IPS DF 6.9 (cell line): ENCODE measurements at regions not wholly inside any gene's neighbourhood (a gene's known extent, or its start where the extent isn't known, plus 50 kb on each side); places are given as distances from the start of the nearest gene placed in this dataset.

Experiments
- DNase-seq: peaks from one replicate; pipeline ENCODE4 v3.0.0-alpha.2; 2013; ENCODE audit warnings: low read depth, low spot score
- H3K27ac ChIP-seq: one replicate; pipeline ENCODE4 v1.5.1; 2013; ENCODE audit warnings: low read length, control low read depth
- H3K27me3 ChIP-seq: 2 replicates; pipeline ENCODE4 v1.6.1; 2013; ENCODE audit warnings: mild to moderate bottlenecking, low read length; ENCODE audit not compliant: control insufficient read depth, insufficient read depth
- H3K36me3 ChIP-seq: 2 replicates; pipeline ENCODE4 v1.6.1; 2013; ENCODE audit warnings: low read length; ENCODE audit not compliant: control insufficient read depth, insufficient read depth
- H3K4me1 ChIP-seq: 2 replicates; pipeline ENCODE4 v1.6.1; 2013; ENCODE audit warnings: low read length; ENCODE audit not compliant: control insufficient read depth, insufficient read depth
- H3K4me3 ChIP-seq: 2 replicates; pipeline ENCODE4 v1.5.1; 2013; ENCODE audit warnings: mild to moderate bottlenecking, low read length
- H3K9me3 ChIP-seq: 2 replicates; pipeline ENCODE4 v1.6.1; 2013; ENCODE audit warnings: low read length, inconsistent platforms; ENCODE audit not compliant: control insufficient read depth, insufficient read depth
- WGBS: extraction: QIAGEN DNeasy Blood & Tissue Kit; methylation state at CpG from one replicate; pipeline ENCODE4 v1.1.7; 2013; ENCODE audit warnings: mixed read lengths, missing lambda C conversion rate; ENCODE audit not compliant: insufficient read length, insufficient coverage; 5-methylcytosine and 5-hydroxymethylcytosine counted together

DNA sequence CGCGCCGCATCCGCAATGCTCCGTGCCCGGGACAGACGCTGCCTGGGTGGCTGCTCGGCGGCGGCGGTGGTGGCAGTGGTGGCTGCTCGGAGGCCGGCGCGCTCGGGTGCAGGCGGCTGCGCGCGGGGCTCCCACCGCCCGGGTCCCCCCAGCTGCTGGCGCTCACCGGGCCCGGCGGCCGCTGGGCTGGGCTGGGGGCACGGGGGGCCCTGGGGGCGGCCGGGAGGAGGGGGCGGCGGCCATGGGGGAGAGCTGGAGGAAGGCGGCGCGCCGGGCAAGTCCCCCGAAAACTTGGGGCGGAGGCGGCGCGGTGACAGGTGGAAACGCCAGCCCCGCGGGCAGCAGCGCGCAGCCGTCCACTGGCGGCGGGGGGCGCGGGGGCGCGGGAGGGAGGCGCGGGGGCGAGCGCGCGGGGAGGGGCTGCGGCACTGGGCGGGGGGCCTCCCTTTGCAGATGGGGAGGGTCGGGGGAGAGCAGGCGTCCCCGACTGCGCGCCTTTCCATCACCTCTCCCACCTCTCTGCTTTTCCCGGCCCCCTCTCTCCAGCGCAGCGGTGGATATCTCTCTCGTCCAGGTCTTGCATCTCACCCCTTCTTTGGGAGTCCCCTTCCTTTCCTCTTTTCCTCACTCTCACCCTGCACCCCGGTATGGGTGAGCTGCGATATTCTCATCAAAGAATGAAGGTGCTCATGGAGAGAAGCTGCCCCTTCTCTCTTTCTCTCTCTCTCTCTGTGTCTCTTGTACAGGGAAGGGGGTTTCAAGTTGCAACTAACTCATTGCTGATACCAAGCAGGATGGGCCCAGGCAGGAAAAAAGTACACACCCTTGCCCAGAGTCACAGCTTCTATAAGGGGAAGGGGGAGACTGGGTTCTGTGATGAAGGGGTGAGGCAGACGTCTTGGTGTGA, 83.7 kb upstream of the DHRSX start:
- Histone ChIP-seq H3K4me3 (peak overlapping the region; percentile 47; the same call in 1 of the 2 replicates), H3K9me3 (no peaks in the 10 kb centered on the region), H3K4me1 (peaks cover 3% of the 10 kb centered on the region), H3K27me3 (peaks cover 21% of the 10 kb centered on the region), H3K27ac (no peak overlapping the region), H3K36me3 (no peaks in the 10 kb centered on the region)
- no peak for DNase-seq
- WGBS, result no CpG with 5 or more reads among the region's 73 CpGs

DNA sequence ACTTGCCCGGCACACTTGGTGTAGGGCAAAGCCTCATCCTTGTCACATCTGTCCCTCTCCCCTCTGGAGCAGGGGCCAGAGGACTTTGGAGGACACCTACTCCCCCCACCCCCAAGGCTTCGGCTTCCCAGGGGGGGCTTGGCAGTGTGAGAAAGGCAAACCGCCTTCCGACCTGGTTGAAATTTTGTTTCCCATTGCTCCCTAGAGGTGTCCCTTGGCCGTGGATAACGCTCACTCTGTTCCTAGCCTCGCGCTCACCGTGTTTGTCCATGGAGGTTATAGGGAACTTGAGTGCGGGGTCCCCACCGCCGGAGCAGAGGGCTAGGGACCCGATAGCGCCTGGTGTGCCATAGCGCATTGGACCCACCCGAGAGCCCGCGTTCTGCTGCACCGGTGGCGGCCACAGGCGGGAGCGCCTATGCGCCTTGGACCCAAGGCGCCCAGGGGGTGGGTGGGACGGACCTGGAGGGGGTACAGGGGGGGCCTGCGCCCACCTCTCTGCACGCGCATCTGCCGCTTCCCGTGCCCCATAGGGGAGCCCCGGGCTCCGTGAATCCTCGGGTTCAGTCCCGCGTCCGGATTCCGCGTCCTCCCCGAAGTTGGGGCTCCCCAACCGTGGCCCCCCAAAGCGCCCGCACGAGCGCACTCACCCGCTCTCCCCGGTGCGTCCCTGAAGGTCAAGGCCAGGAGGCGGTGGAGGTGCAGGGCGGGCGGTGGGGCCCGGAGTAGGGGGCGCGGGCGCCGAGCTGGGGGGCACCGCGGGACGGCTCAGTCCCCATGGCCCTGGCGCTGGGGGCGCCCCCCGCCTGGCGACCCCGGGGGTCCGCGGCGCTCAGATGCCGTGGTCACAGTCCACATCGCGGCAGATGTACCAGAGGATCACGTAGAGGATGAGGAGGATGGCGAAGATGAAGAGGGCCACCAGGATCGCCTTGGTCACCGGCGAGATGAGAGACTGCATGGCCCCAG, 82.7 kb upstream of the DHRSX start:
- Histone ChIP-seq H3K4me1 (peaks cover 3% of the 10 kb centered on the region), H3K27ac (no peak overlapping the region), H3K4me3 (peak overlapping the region; percentile 47; the same call in 1 of the 2 replicates), H3K27me3 (peaks cover 21% of the 10 kb centered on the region), H3K36me3 (no peaks in the 10 kb centered on the region), H3K9me3 (no peaks in the 10 kb centered on the region)
- no peak for DNase-seq
- no CpG with 5 or more reads among the region's 74 CpGs for WGBS

DNA sequence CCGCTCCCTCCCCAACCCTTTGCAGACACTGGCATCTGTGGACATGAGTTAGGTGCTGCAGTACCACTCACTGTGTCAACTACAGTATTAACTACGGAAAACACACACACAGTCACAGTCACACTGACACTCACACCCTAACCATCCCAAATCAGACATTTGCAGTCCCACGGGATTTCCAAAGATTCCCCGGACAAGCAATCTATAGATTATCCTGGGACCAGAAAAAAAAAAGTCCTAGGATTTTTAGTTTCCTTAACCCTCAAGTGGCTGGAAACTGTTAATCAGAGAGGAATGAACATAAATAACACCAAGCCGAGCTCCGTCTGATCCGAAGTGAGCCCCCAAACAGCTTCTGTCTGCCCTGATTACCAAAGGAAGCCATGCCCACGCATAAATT, 81.9 kb upstream of the DHRSX start:
- H3K27me3 ChIP-seq, result peaks cover 21% of the 10 kb centered on the region
- no peak overlapping the region for H3K4me3 ChIP-seq
- no CpG with 5 or more reads among the region's 8 CpGs for WGBS
- peaks cover 5% of the 10 kb centered on the region for H3K4me1 ChIP-seq
- H3K9me3 ChIP-seq, result no peaks in the 10 kb centered on the region
- H3K27ac ChIP-seq, result no peak overlapping the region
- no peak for DNase-seq
- no peaks in the 10 kb centered on the region for H3K36me3 ChIP-seq

DNA sequence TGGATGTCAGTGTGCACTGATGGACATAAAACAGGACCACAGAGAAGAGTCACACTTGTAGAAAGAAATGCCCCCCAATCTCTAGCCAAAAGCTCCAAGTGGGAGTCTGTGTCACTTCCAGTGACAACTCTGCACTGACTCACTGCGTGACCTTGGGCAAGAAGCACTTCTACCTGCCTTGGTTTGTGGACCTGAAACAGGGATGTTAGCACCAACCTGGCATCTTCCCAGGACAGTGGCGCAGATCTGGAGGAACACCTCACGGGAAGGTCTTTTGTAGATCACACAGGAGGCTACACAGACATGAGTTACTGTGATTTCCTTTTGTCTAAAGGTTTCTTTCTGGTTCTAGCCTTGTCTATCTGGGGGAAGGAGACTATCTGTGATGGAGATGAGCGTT, 80.5 kb upstream of the DHRSX start:
- H3K4me3 ChIP-seq, result no peak overlapping the region
- no peak for DNase-seq
- peaks cover 21% of the 10 kb centered on the region for H3K27me3 ChIP-seq
- peaks cover 5% of the 10 kb centered on the region for H3K4me1 ChIP-seq
- H3K36me3 ChIP-seq, result no peaks in the 10 kb centered on the region
- no peaks in the 10 kb centered on the region for H3K9me3 ChIP-seq
- no peak overlapping the region for H3K27ac ChIP-seq
- WGBS, result no CpG with 5 or more reads among the region's 4 CpGs

DNA sequence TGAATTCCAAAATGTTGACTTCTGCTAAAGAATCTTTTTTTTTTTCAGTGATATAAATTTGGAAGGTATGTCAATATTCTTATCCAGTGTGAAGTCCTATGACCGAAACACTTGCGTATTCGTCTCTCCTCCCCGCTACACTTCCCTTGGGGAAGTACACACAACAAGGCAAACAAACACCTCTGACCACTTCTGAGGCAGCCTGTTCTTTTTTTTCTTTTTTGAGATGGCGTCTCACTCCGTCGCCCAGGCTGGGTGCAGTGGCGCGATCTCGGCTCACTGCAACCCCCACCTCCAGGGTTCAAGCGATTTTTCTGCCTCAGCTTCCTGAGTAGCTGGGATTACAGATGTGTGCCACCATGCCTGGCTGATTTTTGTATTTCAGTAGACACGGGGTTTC, 78.1 kb upstream of the DHRSX start:
- Histone ChIP-seq H3K4me3 (no peak overlapping the region), H3K27me3 (peaks cover 15% of the 10 kb centered on the region), H3K36me3 (no peaks in the 10 kb centered on the region), H3K9me3 (no peaks in the 10 kb centered on the region), H3K27ac (no peak overlapping the region), H3K4me1 (0 out of 2 replicates have a peak, but pooled peaks cover 3% of the 10 kb centered on the region)
- WGBS, result no CpG with 5 or more reads among the region's 12 CpGs
- no peak for DNase-seq

DNA sequence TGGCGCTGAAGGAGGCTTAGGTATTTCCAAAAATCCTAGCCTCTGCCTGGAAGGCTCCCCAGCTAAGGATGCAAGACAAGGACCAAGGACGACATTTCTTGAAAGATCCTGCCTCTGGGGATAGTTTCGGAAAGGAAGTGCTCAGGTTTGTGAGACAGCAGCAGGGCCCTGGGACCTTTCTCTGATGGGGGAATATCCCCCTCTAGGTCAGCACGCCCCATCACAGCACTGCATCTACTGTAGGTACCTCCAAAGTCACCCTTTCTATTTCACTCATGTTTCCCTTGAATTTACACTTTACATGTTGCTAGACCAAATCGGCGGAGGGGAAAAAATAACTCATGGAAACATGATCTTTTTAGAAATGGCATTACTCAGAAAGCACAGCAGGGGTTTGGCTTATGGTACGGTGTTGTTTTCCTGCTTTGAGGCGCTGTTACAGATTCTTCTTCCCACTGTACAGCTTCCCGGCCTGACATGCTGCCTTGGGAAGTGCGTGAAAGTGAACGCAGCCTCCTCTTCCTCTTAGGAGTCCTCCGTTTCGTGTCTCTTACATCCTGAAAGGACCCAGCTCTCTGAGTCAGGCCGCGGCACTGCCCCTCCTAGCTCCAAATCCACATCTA, 77.2 kb upstream of the DHRSX start:
- no CpG with 5 or more reads among the region's 15 CpGs for WGBS
- Histone ChIP-seq H3K4me1 (0 out of 2 replicates have a peak, but pooled peaks cover 3% of the 10 kb centered on the region), H3K27ac (no peak overlapping the region), H3K9me3 (no peaks in the 10 kb centered on the region), H3K27me3 (peaks cover 8% of the 10 kb centered on the region; the same call in 1 of the 2 replicates), H3K36me3 (no peaks in the 10 kb centered on the region), H3K4me3 (no peak overlapping the region)
- no peak for DNase-seq

DNA sequence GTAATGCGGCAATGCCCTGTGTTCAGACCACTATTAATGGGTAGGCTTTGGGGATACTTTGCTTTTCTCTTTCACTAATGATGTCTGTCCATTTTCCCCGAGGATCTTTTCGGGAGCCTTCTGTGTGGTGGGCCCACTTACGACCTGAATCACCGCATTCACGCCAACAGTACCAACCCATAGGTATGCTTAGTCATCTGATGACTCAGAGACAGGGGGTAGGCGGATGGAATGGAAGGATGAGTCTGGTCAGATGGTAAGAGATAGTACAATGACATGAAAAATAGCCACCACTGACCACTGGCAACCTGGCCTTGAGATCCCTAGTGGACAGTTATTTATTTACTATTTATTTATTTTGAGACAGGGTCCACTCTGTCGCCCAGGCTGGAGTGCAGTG, 76.0 kb upstream of the DHRSX start:
- no peaks in the 10 kb centered on the region; the same call in 1 of the 2 replicates for H3K27me3 ChIP-seq
- H3K4me1 ChIP-seq, result 0 out of 2 replicates have a peak, but pooled peaks cover 3% of the 10 kb centered on the region
- no peak overlapping the region for H3K27ac ChIP-seq
- no CpG with 5 or more reads among the region's 8 CpGs for WGBS
- DNase-seq, result no peak
- H3K4me3 ChIP-seq, result no peak overlapping the region
- H3K36me3 ChIP-seq, result no peaks in the 10 kb centered on the region
- no peaks in the 10 kb centered on the region for H3K9me3 ChIP-seq

DNA sequence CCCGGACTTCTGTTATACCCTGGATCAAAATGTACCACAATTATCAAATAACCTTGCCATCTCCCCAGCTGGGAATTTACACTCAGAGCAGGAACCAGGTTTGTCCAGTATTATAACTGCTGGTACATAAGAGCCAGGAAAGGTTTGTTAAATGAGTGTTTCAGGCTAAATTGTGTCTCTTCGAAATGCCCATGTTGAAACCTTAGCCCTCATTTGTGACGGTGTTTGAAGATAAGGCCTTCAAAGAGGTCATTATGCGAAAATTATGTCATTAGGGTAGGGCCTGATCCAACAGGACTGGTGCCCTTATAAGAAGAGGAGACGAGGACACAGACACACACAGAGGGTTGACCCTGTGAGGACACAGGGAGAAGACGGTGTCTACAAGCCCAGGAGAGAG, 73.5 kb upstream of the DHRSX start:
- Histone ChIP-seq H3K27me3 (no peaks in the 10 kb centered on the region; the same call in 1 of the 2 replicates), H3K27ac (no peak overlapping the region), H3K4me3 (no peak overlapping the region), H3K36me3 (no peaks in the 10 kb centered on the region), H3K9me3 (no peaks in the 10 kb centered on the region), H3K4me1 (0 out of 2 replicates have a peak, but pooled peaks cover 2% of the 10 kb centered on the region)
- DNase-seq, result no peak
- no CpG with 5 or more reads among the region's 6 CpGs for WGBS

DNA sequence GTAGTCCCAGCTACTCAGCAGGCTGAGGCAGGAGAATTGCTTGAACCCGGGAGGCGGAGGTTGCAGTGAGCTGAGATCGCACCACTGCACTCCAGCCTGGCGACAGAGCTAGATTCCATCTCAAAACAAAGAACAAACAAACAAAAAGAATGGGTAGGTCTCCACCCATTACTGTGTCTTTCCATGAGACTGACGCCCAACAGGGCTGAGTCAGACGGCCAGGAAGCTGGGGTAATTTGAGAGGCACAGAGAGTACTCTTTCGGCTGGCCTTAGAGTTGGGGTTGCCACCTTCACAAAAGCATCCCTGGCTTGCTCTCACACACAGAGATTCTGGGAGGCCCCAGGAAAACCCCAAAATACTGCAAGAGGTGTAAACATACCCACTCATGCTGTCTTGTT, 72.0 kb upstream of the DHRSX start:
- Histone ChIP-seq H3K4me1 (no peaks in the 10 kb centered on the region), H3K27me3 (no peaks in the 10 kb centered on the region; the same call in 1 of the 2 replicates), H3K9me3 (no peaks in the 10 kb centered on the region), H3K4me3 (no peak overlapping the region), H3K36me3 (no peaks in the 10 kb centered on the region), H3K27ac (no peak overlapping the region)
- DNase-seq, result no peak
- no CpG with 5 or more reads among the region's 7 CpGs for WGBS

DNA sequence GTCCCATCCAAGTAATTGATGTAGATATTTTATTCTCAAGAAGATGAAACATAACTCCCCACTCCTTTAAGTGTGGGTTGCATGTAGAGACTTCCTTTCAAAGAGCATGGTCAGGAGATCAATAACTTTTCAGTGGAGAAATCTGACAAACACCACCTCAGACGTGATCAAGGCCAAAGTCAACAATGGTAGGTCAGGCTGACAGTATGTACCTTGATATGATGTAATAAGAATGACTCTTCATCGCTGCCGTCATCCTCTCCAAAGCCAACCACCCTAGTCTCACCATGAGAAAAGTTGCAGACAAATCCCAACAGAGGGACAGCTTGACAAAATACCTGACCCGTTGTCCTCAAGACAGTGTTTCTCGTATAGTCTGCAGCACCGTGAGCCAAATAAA, 67.3 kb upstream of the DHRSX start:
- Histone ChIP-seq H3K4me3 (no peak overlapping the region), H3K27me3 (no peaks in the 10 kb centered on the region; the same call in 1 of the 2 replicates), H3K9me3 (no peaks in the 10 kb centered on the region), H3K27ac (no peak overlapping the region), H3K4me1 (no peaks in the 10 kb centered on the region), H3K36me3 (no peaks in the 10 kb centered on the region)
- DNase-seq, result no peak
- WGBS, result no CpG with 5 or more reads among the region's 6 CpGs
